Breast epithelium (tissue), 4 donors: ENCODE measurements at regions not wholly inside any gene's neighbourhood (a gene's known extent, or its start where the extent isn't known, plus 50 kb on each side); places are given as distances from the start of the nearest gene placed in this dataset.

Experiments used
- DNase-seq, 2 donors: peaks; one replicate each; pipeline ENCODE4 v3.0.0-alpha.2; 2019; ENCODE audit warnings: low spot score in 2 of 2
- H3K27ac ChIP-seq, 2 donors: fragments of 200-600 bp; sonication (generic) in 1 of 2; one replicate each; pipeline ENCODE4 v1.5.1; 2016 to 2019; ENCODE audit warnings: mild to moderate bottlenecking in 1 of 2
- H3K27me3 ChIP-seq, 2 donors: fragments of 200-600 bp; sonication (generic) in 1 of 2; one replicate each; pipeline versions ENCODE4 v1.5.1 to v1.6.0; 2017 to 2019; ENCODE audit warnings: control low read depth in 1 of 2, mild to moderate bottlenecking in 1 of 2
- H3K36me3 ChIP-seq: fragments of 200-600 bp; one replicate; pipeline ENCODE4 v1.5.1; 2019
- H3K4me1 ChIP-seq, 2 donors: fragments of 200-600 bp; sonication (generic); one replicate each; pipeline ENCODE4 v1.5.1; 2016 to 2019; ENCODE audit warnings: control low read depth in 1 of 2
- H3K4me3 ChIP-seq, 3 donors: fragments of 200-600 bp; sonication (generic); 1 replicate in 2 of 3; 2 replicates in 1 of 3; pipeline ENCODE4 v1.5.1; 2016 to 2019; ENCODE audit warnings: mild to moderate bottlenecking in 3 of 3, moderate library complexity in 2 of 3
- H3K9me3 ChIP-seq, 2 donors: fragments of 200-600 bp; sonication (generic) in 1 of 2; one replicate each; pipeline ENCODE4 v1.5.1; 2016 to 2019; ENCODE audit warnings: control low read depth in 1 of 2
- CTCF ChIP-seq, 3 donors: fragments of 450-650 bp; IDR thresholded peaks; one replicate each; pipeline ENCODE4 v1.5.1; 2016 to 2017; ENCODE audit warnings: antibody characterized with exemption in 3 of 3, mild to moderate bottlenecking in 3 of 3, moderate library complexity in 3 of 3
- POLR2A ChIP-seq: fragments of 450-650 bp; IDR thresholded peaks from one replicate; pipeline ENCODE4 v1.6.1; 2016; ENCODE audit warnings: antibody characterized with exemption, mild to moderate bottlenecking, moderate library complexity
- POLR2AphosphoS5 ChIP-seq, 3 donors: sonication (generic); formaldehyde crosslinking; IDR thresholded peaks; one replicate each; pipeline ENCODE4 v1.6.1; 2017; ENCODE audit warnings: antibody characterized with exemption in 3 of 3
- intact Hi-C: fragments of 100-400 bp; cut with DNase I; formaldehyde crosslinking; loops from one replicate; pipeline ENCODE4 v1.15.1; 2023; ENCODE audit warnings: low total_unique reads

DNA sequence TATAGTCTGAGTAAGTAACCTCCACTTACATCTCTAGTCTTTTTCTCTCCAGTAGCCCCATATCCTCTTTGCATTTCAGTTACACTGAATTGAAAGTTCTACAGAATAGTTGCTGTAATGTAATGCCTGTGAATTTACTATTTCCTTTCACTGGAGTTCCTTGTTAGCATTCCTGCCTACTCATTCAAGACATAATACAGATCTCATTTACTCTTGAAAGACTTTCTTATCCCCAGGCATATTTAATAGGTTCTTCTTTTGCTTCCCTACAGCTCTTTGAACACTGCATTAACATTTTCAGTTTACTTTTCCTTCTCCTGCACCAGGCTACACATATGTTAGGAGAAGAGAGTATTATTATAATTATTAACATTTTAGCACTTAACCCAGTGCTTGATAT, 87.6 kb upstream of the OR13F1 start:
- Histone ChIP-seq H3K9me3 (peaks cover 0 to 5% of the 10 kb centered on the region in 2 donors), H3K27me3 (no peaks in the 10 kb centered on the region), H3K36me3 (no peaks in the 10 kb centered on the region), H3K4me3 (no peak overlapping the region), H3K27ac (no peak overlapping the region), H3K4me1 (no peaks in the 10 kb centered on the region)
- no peak for DNase-seq
- intact Hi-C loops = no loop called here
- no peak for TF ChIP-seq POLR2A
- TF ChIP-seq CTCF (IDR thresholded peaks at IDR 0.05) = no peak
- no peak for TF ChIP-seq POLR2AphosphoS5 (IDR thresholded peaks at IDR 0.05)

GRCh38 chr9:104417296-104417695, 86.8 kb upstream of the OR13F1 start:
- Histone ChIP-seq H3K9me3 (peaks cover 0 to 5% of the 10 kb centered on the region in 2 donors), H3K4me1 (no peaks in the 10 kb centered on the region)
- intact Hi-C loops = no loop called here

GRCh38 chr9:104429031-104429546, 75.0 kb upstream of the OR13F1 start:
- no peak overlapping the region for H3K4me3 ChIP-seq
- no peak overlapping the region for H3K27ac ChIP-seq
- no peaks in the 10 kb centered on the region for H3K4me1 ChIP-seq
- TF ChIP-seq CTCF (IDR thresholded peaks at IDR 0.05) = no peak
- no peak for TF ChIP-seq POLR2A
- TF ChIP-seq POLR2AphosphoS5 (IDR thresholded peaks at IDR 0.05) = no peak
- no peak for DNase-seq
- H3K9me3 ChIP-seq = peaks cover 13 to 14% of the 10 kb centered on the region in 2 donors
- no peaks in the 10 kb centered on the region for H3K27me3 ChIP-seq
- no peaks in the 10 kb centered on the region for H3K36me3 ChIP-seq
- intact Hi-C loops = no loop called here

More at GRCh38 chr9:104417296-104417695, 86.8 kb upstream of the OR13F1 start:
- H3K36me3 ChIP-seq = no peaks in the 10 kb centered on the region
- H3K27ac ChIP-seq = no peak overlapping the region
- H3K27me3 ChIP-seq = no peaks in the 10 kb centered on the region
- TF ChIP-seq POLR2AphosphoS5 (IDR thresholded peaks at IDR 0.05) (no peak), CTCF (IDR thresholded peaks at IDR 0.05) (no peak), POLR2A (no peak)
- H3K4me3 ChIP-seq = no peak overlapping the region
- DNase-seq = no peak

DNA sequence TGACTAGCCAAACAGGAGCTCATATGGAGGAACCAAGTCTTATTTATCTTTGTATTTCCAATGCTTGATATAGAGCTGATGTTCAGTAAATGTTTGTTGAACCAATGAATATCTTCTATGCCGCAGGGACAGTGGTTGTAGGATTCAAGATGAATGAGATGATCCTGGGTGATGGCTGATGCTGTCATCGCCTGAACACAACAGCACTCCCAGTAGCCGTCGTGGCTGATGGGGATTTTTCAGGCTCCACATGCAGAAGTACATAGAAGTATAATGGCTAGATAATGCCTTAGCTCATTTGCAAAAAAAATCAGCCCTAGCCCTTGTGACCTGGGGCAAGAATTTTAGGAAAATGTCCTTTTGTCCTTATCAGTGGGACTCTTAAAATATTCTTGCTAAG, 69.0 kb upstream of the OR13F1 start:
- H3K9me3 ChIP-seq = no peaks in the 10 kb centered on the region

GRCh38 chr9:104448036-104448435, 56.0 kb upstream of the OR13F1 start:
- TF ChIP-seq CTCF (IDR thresholded peaks at IDR 0.05) = no peak

More for the DNA sequence above, 69.0 kb upstream of the OR13F1 start:
- no peak for DNase-seq
- intact Hi-C loops = loop anchor here (5.0 to 10.0 kb wide), 2 partner anchors 903 to 1050 kb away; no protein-coding TSS in a partner anchor
- H3K4me1 ChIP-seq = no peaks in the 10 kb centered on the region
- TF ChIP-seq CTCF (IDR thresholded peaks at IDR 0.05) (no peak), POLR2AphosphoS5 (IDR thresholded peaks at IDR 0.05) (no peak), POLR2A (no peak)
- no peaks in the 10 kb centered on the region for H3K36me3 ChIP-seq
- no peak overlapping the region for H3K27ac ChIP-seq
- no peaks in the 10 kb centered on the region for H3K27me3 ChIP-seq
- no peak overlapping the region for H3K4me3 ChIP-seq

More at GRCh38 chr9:104448036-104448435, 56.0 kb upstream of the OR13F1 start:
- no peak for DNase-seq
- intact Hi-C loops = no loop called here
- Histone ChIP-seq H3K27ac (no peak overlapping the region), H3K36me3 (no peaks in the 10 kb centered on the region), H3K27me3 (no peaks in the 10 kb centered on the region), H3K9me3 (no peaks in the 10 kb centered on the region), H3K4me1 (no peaks in the 10 kb centered on the region), H3K4me3 (no peak overlapping the region)
